Parathyroid adenoma (tissue), 2 donors: ENCODE measurements at regions not wholly inside any gene's neighbourhood (a gene's known extent, or its start where the extent isn't known, plus 50 kb on each side); places are given as distances from the start of the nearest gene placed in this dataset.

Source experiments
- H2AFZ ChIP-seq: fragments of 300-600 bp; sonication (generic); one replicate; pipeline ENCODE4 v1.7.0; 2017; ENCODE audit warnings: antibody characterized with exemption, mild to moderate bottlenecking
- H3K27ac ChIP-seq: fragments of 300-600 bp; sonication (generic); one replicate; pipeline ENCODE4 v1.7.0; 2017
- H3K27me3 ChIP-seq: fragments of 300-600 bp; sonication (generic); one replicate; pipeline ENCODE4 v1.7.0; 2017; ENCODE audit warnings: low read length; ENCODE audit not compliant: control insufficient read depth, insufficient read depth
- H3K36me3 ChIP-seq: fragments of 300-600 bp; sonication (generic); one replicate; pipeline ENCODE4 v1.7.0; 2017; ENCODE audit warnings: low read length; ENCODE audit not compliant: control insufficient read depth, insufficient read depth
- H3K4me1 ChIP-seq: fragments of 300-600 bp; sonication (generic); one replicate; pipeline ENCODE4 v1.7.0; 2017; ENCODE audit warnings: control low read depth
- H3K4me2 ChIP-seq: fragments of 300-600 bp; sonication (generic); one replicate; pipeline ENCODE4 v1.7.0; 2017; ENCODE audit warnings: low read length
- H3K4me3 ChIP-seq: fragments of 300-600 bp; sonication (generic); one replicate; pipeline ENCODE4 v1.7.0; 2017; ENCODE audit warnings: low read depth, low read length
- H3K79me2 ChIP-seq: fragments of 300-600 bp; sonication (generic); one replicate; pipeline ENCODE4 v1.7.0; 2017; ENCODE audit warnings: control low read depth
- H3K9ac ChIP-seq: fragments of 300-600 bp; sonication (generic); one replicate; pipeline ENCODE4 v1.7.0; 2017; ENCODE audit warnings: mild to moderate bottlenecking
- H3K9me3 ChIP-seq: fragments of 300-600 bp; sonication (generic); one replicate; pipeline ENCODE4 v1.7.0; 2017; ENCODE audit warnings: low read length; ENCODE audit not compliant: control insufficient read depth
- CTCF ChIP-seq: fragments of 300-600 bp; sonication (generic); IDR thresholded peaks from one replicate; pipeline ENCODE4 v1.7.0; 2017; ENCODE audit warnings: antibody characterized with exemption, mild to moderate bottlenecking
- donor health status: primary hyperparathyroidism.

GRCh38 chr7:3250725-3251124 is 50.3 kb upstream of the SDK1 start:
- no peak overlapping the region for H3K4me3 ChIP-seq
- no peaks in the 10 kb centered on the region for H3K79me2 ChIP-seq
- no peak for TF ChIP-seq CTCF
- no peaks in the 10 kb centered on the region for H3K27me3 ChIP-seq
- H3K36me3 ChIP-seq, result no peaks in the 10 kb centered on the region
- no peak overlapping the region for H3K27ac ChIP-seq
- no peak overlapping the region for H2AFZ ChIP-seq
- no peaks in the 10 kb centered on the region for H3K4me1 ChIP-seq
- no peak overlapping the region for H3K4me2 ChIP-seq
- H3K9ac ChIP-seq, result no peak overlapping the region
- H3K9me3 ChIP-seq, result no peaks in the 10 kb centered on the region
